HG02938 (cell line): ENCODE measurements at regions not wholly inside any gene's neighbourhood (a gene's known extent, or its start where the extent isn't known, plus 50 kb on each side); places are given as distances from the start of the nearest gene placed in this dataset.
"Not testable (repeated sequence)": the region's sequence is repeated elsewhere in the genome, so short reads cannot be mapped to it uniquely, and the experiment has no call there.

Experiments used
- ATAC-seq: cut with Tn5 transposase; IDR thresholded peaks from one replicate; pipeline ENCODE4 v1.9.1; 2021; ENCODE audit warnings: mild to moderate bottlenecking, moderate library complexity; ENCODE audit not compliant: unreplicated experiment

DNA sequence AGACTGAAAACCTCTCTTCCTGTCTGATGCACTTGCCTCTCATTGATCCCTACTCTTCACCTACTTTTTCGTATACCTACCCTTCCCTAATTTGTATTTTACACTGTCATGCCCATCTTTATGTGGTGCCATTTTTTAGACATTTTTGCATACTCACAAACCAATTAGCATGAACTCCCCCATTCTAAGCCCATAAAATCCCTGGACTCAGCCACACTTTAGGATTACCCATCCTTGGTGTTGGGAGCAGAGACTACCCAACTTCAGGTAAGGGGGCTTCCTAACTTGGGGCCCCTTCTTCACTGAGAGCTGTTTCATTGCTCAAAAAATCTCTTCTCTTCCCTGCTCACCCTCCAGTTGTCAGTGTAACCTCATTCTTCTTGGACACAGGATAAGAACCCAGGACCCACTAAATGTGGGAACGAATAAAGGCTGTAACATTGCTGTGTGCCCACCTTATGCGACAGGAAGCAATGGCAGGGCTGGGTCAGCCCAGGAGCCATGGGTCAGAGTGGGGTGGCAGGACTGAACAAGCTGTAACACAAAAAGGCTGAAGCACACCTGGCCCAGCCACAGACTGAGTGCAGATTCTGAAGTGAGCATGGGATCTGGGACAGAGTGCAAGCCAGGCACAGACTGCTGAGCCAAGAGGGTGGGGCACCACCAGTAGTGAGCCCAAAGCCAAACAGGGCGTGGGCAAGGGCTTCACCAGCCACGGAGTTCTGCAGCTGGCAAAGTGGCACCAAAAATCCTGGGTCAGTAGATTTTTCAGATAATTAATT is 789.1 kb upstream of the HS3ST5 start:
- no peak for ATAC-seq

- ATAC-seq = not testable (repeated sequence)
Observed at GRCh38 chr6:115121513-115121912, 778.7 kb upstream of the HS3ST5 start.

GRCh38 chr6:115120391-115120790 is 777.6 kb upstream of the HS3ST5 start:
- no peak for ATAC-seq

DNA sequence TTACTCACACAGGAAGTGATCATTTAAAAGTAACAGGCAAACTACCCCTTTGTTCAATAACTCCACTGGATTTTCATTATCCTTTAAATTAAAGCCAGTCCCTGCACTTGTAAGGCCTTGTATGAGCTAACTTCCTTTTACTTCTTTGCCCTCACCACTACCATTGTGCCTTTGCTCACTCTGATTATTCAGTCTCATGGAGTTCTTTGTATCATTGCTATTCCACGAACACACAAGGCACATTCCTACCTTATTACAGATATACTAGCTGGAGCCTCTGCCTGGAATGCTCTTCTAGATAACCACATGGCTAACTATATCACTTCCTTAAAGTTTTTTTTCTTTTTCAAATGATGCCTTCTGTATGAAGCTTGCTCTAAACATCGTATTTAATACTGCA is 748.6 kb upstream of the HS3ST5 start:
- no peak for ATAC-seq

GRCh38 chr6:115078555-115078954 is 735.7 kb upstream of the HS3ST5 start:
- no peak for ATAC-seq

DNA sequence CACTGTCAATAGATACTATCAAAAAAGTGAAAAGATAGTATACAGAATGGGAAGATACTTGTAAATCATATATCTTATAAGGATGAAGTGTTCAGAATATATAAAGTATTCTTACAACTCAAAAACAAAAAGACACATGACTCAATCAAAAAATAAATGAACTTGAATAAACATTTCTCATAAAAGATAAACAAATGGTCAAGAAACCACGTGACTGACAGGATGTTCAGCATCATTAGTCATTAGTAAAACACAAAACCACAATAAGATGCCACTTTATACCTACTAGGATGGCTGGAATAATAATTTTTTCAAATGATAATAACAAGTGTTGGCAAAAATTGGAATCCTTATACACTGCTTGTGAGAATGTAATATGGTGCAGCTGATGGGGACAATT is 729.1 kb upstream of the HS3ST5 start:
- ATAC-seq = no peak

GRCh38 chr6:115067690-115068447 is 725.0 kb upstream of the HS3ST5 start:
- no peak for ATAC-seq

GRCh38 chr6:115064680-115065079 is 721.9 kb upstream of the HS3ST5 start:
- ATAC-seq = no peak

DNA sequence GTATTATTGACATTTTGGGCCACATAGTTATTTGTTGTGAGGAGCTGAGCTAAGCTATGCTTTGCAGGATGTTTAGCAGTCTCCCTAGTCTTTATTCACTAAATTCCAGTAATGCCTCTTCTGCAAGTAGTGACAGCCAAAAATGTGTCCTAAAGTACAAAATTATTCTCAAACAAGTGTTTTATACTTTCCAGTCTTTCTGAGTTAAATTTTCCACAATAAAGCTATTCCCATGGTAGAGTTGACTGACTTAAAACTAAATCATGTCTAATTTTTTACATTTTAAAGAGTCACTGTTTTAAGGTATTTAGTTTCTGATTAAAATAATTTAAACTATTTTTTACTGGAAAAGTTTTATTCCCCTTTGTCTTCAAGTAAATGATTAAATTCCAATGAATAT is 717.8 kb upstream of the HS3ST5 start:
- ATAC-seq = no peak

GRCh38 chr6:115058414-115059211 is 715.8 kb upstream of the HS3ST5 start:
- ATAC-seq = no peak

GRCh38 chr6:115055579-115055978 is 712.8 kb upstream of the HS3ST5 start:
- no peak for ATAC-seq

DNA sequence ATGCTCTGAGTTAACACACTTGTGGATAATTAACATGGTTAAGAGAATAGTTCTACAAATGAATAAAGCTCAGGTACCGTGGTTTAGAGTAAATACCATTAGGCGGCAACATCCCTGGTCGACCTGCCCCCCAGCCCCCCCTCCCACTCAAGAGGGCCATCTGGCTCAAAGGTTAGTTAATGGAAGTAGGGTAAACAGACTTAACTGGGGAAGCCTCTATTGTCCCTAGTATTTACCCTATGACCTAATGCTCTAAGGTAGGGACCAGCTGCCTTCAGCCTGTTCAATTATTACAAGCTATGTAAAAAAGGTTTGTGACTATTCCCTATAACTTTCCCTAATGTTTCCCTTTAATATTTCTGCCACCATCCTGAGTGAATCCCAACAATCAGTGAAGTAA is 711.4 kb upstream of the HS3ST5 start:
- not testable (repeated sequence) for ATAC-seq

DNA sequence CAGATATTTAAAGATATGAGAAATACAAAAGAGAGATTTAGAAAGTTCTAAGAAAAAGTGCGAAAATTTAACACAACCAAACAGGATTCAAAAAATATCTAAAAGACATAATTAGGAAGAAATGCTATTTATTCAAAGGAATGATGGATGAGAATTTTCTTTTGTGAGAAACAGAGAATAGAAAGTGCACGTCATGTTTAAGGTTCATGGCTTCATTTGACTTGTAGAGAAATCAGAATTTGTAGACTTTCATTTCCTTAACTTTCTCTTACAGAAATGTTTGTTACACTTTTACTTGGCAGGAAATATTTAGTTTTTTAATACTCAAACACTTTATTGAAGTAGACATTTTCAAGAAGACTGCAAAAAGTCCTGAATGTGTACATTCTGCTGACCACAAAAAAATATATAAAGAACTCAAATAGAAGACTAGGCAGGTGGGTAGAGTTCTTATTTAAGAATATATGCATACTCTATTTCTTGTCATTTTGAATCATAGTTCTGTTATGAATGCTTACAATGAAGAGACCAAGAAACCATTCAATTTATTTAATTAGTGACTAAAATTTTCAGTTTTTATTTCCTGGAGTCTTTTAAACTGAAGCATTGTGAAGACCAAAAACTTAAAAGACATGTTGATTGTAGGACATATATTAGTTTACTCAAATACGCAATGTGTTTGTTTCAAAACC is 710.5 kb upstream of the HS3ST5 start:
- no peak for ATAC-seq

GRCh38 chr6:115016593-115016992 is 673.8 kb upstream of the HS3ST5 start:
- ATAC-seq = no peak

DNA sequence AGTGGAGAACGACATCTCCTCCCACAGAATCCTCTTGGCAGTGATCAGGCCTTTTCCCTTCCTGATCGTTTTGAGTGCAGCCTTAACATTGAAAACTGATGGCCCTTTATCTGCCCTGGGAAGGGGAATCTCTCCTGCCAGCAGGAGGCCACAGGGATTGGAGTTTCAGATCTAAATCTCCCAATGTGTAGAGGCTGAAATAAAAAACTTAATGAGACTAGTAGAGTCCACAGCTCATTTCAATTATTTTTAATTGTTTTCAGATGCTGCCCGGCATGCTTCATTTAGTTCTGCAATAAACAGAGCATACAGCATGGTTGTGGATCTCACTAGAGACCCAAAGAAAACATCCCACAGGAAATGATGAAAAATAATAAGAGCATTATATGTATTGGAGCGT is 662.2 kb upstream of the HS3ST5 start:
- ATAC-seq = no peak

DNA sequence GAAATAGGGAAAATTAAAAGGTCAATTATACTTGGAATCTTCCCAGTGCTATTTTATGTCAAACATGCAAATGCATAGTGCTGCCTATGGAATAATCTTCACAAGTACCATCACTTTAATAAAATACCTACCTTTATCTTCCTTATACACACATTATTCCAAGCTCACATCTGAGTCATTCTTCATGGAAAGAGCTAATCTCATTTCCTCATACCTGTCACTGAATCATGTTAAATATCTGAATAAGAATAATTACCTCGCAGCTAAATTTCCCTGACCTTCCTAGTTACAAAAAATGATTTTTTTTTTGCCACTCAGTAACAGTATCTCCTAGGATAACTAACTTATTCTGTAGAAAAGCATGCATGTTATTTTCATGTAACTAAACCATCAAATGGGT is 661.4 kb upstream of the HS3ST5 start:
- ATAC-seq = no peak

GRCh38 chr6:115001731-115002350 is 659.0 kb upstream of the HS3ST5 start:
- no peak for ATAC-seq

DNA sequence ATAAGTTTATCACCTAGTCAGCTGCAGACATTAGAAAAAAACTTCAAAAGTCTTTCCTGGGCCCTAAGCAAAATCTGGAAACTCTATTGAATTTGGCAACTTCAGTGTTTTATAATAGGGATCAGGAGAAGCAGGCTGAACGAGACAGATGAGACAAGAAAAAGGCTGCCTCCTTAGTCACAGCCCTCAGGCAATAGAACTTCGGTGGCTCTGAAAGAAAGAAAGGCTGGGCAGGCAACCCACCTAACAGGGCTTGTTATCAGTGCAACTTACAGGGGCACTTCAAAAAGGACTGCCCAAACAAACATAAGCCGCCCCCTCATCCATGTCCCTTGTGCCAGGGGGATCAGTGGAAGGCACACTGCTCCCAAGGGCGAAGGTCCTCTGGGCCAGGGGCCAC is 657.9 kb upstream of the HS3ST5 start:
- no peak for ATAC-seq

GRCh38 chr6:114998492-114998891 is 655.7 kb upstream of the HS3ST5 start:
- ATAC-seq = no peak

DNA sequence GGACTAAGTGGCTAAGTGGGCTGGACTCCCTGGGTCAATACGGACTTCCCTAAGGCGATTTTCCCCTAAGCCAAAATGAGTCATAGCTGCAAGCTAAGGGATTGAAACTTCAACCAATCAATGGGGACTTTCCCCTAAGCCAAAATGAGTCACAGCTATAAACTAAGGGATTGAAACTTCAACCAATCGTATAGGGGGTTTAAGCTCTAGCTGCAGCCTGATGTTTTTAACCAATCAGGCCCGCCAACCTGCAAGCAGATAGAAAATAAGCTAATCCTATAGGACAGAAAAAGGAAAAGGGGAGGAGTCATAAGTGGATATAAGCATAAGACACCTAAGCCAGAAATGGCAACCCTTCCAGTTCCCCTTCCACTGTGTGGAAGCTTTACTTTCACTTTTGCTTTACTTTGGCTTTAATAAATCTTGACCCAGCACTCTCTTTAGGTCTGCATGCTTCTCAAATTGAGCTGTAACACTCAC is 655.0 kb upstream of the HS3ST5 start:
- peak; percentile 68 for ATAC-seq
